GM21381 (cell line): ENCODE measurements at regions not wholly inside any gene's neighbourhood (a gene's known extent, or its start where the extent isn't known, plus 50 kb on each side); places are given as distances from the start of the nearest gene placed in this dataset.

ENCODE experiments used
- ATAC-seq: cut with Tn5 transposase; IDR thresholded peaks from one replicate; pipeline ENCODE4 v1.9.1; 2021; ENCODE audit warnings: mild to moderate bottlenecking, moderate library complexity; ENCODE audit not compliant: unreplicated experiment

- no peak for ATAC-seq
Measured at GRCh38 chr5:30764704-30765103, 428.8 kb upstream of the CDH6 start.

GRCh38 chr5:30759731-30760130 is 433.8 kb upstream of the CDH6 start:
- no peak for ATAC-seq

- ATAC-seq: no peak
Measured at GRCh38 chr5:30752015-30752414, 441.5 kb upstream of the CDH6 start.

GRCh38 chr5:30749971-30750370 is 443.5 kb upstream of the CDH6 start:
- ATAC-seq: no peak

- ATAC-seq: no peak
Measured at GRCh38 chr5:30747412-30747811, 446.1 kb upstream of the CDH6 start.

- no peak for ATAC-seq
Measured at GRCh38 chr5:30736669-30737068, 456.8 kb upstream of the CDH6 start.

- no peak for ATAC-seq
Measured at GRCh38 chr5:30734118-30734517, 459.4 kb upstream of the CDH6 start.

GRCh38 chr5:30725073-30725472 is 468.4 kb upstream of the CDH6 start:
- ATAC-seq: no peak

GRCh38 chr5:30698217-30698616 is 495.3 kb upstream of the CDH6 start:
- no peak for ATAC-seq

- ATAC-seq: no peak
Measured at GRCh38 chr5:30693326-30693725, 500.2 kb upstream of the CDH6 start.

GRCh38 chr5:30690931-30691330 is 502.6 kb upstream of the CDH6 start:
- no peak for ATAC-seq

GRCh38 chr5:30687461-30687860 is 506.0 kb upstream of the CDH6 start:
- ATAC-seq: no peak

- no peak for ATAC-seq
Measured at GRCh38 chr5:30686530-30686929, 507.0 kb upstream of the CDH6 start.

GRCh38 chr5:30676223-30676840 is 517.2 kb upstream of the CDH6 start:
- no peak for ATAC-seq

GRCh38 chr5:30667293-30667692 is 526.2 kb upstream of the CDH6 start:
- no peak for ATAC-seq

- ATAC-seq: no peak
Measured at GRCh38 chr5:30663536-30663935, 530.0 kb upstream of the CDH6 start.

- no peak for ATAC-seq
Measured at GRCh38 chr5:30662373-30662772, 531.1 kb upstream of the CDH6 start.

GRCh38 chr5:30661730-30662129 is 531.8 kb upstream of the CDH6 start:
- ATAC-seq: no peak

GRCh38 chr5:30659417-30659816 is 534.1 kb upstream of the CDH6 start:
- no peak for ATAC-seq

GRCh38 chr5:30650311-30650710 is 543.2 kb upstream of the CDH6 start:
- ATAC-seq: no peak

GRCh38 chr5:30638899-30639298 is 554.6 kb upstream of the CDH6 start:
- no peak for ATAC-seq

- no peak for ATAC-seq
Measured at GRCh38 chr5:30627945-30628344, 565.5 kb upstream of the CDH6 start.

- ATAC-seq: no peak
Measured at GRCh38 chr5:30626557-30626956, 566.9 kb upstream of the CDH6 start.
